ENCODE measurements at regions not wholly inside any gene's neighbourhood (a gene's known extent, or its start where the extent isn't known, plus 50 kb on each side); places are given as distances from the start of the nearest gene placed in this dataset.

GRCh38 chr5:160931283-160931682, 79.3 kb upstream of the ATP10B start:
- TF ChIP-seq CTCF (IDR thresholded peaks at IDR 0.05) (no peak), POLR2A (IDR thresholded peaks at IDR 0.05) (no peak)
